Mesendoderm (in vitro differentiated cells): ENCODE measurements at regions not wholly inside any gene's neighbourhood (a gene's known extent, or its start where the extent isn't known, plus 50 kb on each side); places are given as distances from the start of the nearest gene placed in this dataset.
"Not testable (repeated sequence)": the region's sequence is repeated elsewhere in the genome, so short reads cannot be mapped to it uniquely, and the experiment has no call there.

Experiments
- DNase-seq: peaks from one replicate; pipeline ENCODE4 v3.0.0; 2013
- H2AK5ac ChIP-seq: 2 replicates; pipeline ENCODE4 v1.6.1; 2013; ENCODE audit warnings: low read length, inconsistent platforms
- H2BK120ac ChIP-seq: 2 replicates; pipeline ENCODE4 v1.6.1; 2013; ENCODE audit warnings: low read depth, mild to moderate bottlenecking, low read length, moderate library complexity, mixed read lengths
- H2BK15ac ChIP-seq: replicated peaks from 2 replicates; pipeline ENCODE4 v1.6.1; 2013; ENCODE audit warnings: low read depth, mild to moderate bottlenecking, moderate library complexity
- H2BK5ac ChIP-seq: 2 replicates; pipeline ENCODE4 v1.6.1; 2013; ENCODE audit warnings: low read length, inconsistent platforms
- H3K18ac ChIP-seq: 2 replicates; pipeline ENCODE4 v1.6.1; 2013; ENCODE audit warnings: mild to moderate bottlenecking, low read length, mixed read lengths
- H3K23ac ChIP-seq: one replicate; pipeline ENCODE4 v1.6.1; 2013; ENCODE audit warnings: low read length
- H3K27ac ChIP-seq: 2 replicates; pipeline ENCODE4 v1.5.1; 2013; ENCODE audit warnings: low read depth, mild to moderate bottlenecking, inconsistent platforms, low read length, moderate library complexity
- H3K27me3 ChIP-seq: 2 replicates; pipeline ENCODE4 v1.6.1; 2013; ENCODE audit warnings: low read length, control low read depth, mild to moderate bottlenecking, inconsistent platforms; ENCODE audit not compliant: insufficient read depth, poor library complexity
- H3K36me3 ChIP-seq: 2 replicates; pipeline ENCODE4 v1.6.1; 2013; ENCODE audit warnings: low read length, inconsistent platforms; ENCODE audit not compliant: control insufficient read depth, insufficient read depth
- H3K4ac ChIP-seq: one replicate; pipeline ENCODE4 v1.6.1; 2013; ENCODE audit warnings: low read depth, mild to moderate bottlenecking, low read length, moderate library complexity
- H3K4me1 ChIP-seq: 2 replicates; pipeline ENCODE4 v1.6.1; 2013; ENCODE audit warnings: low read depth, low read length, inconsistent platforms; ENCODE audit not compliant: control insufficient read depth
- H3K4me2 ChIP-seq: 2 replicates; pipeline ENCODE4 v1.6.1; 2013; ENCODE audit warnings: low read length
- H3K4me3 ChIP-seq: 2 replicates; pipeline ENCODE4 v1.5.1; 2013; ENCODE audit warnings: mild to moderate bottlenecking, low read length
- H3K56ac ChIP-seq: one replicate; pipeline ENCODE4 v1.6.1; 2013; ENCODE audit warnings: low read length
- H3K79me1 ChIP-seq: 2 replicates; pipeline ENCODE4 v1.6.1; 2013; ENCODE audit warnings: low read length, inconsistent platforms
- H3K79me2 ChIP-seq: 2 replicates; pipeline ENCODE4 v1.6.1; 2013; ENCODE audit warnings: mild to moderate bottlenecking, low read length; ENCODE audit not compliant: control insufficient read depth, insufficient read depth
- H3K9ac ChIP-seq: 2 replicates; pipeline ENCODE4 v1.6.1; 2013; ENCODE audit warnings: low read length, inconsistent platforms
- H4K5ac ChIP-seq: one replicate; pipeline ENCODE4 v1.6.1; 2013; ENCODE audit warnings: low read length
- H4K8ac ChIP-seq: one replicate; pipeline ENCODE4 v1.6.1; 2013; ENCODE audit warnings: low read depth, mild to moderate bottlenecking, control low read depth, low read length, moderate library complexity
- WGBS: extraction: QIAGEN DNeasy Blood & Tissue Kit; methylation state at CpG from one replicate; pipeline ENCODE4 v1.1.7; 2013; ENCODE audit warnings: low lambda C conversion rate, missing lambda C conversion rate; ENCODE audit not compliant: insufficient coverage; ENCODE audit errors: extremely low coverage; 5-methylcytosine and 5-hydroxymethylcytosine counted together

- no peak overlapping the region for H3K4me2 ChIP-seq
- no peaks in the 10 kb centered on the region for H3K27me3 ChIP-seq
- no peak overlapping the region for H2AK5ac ChIP-seq
- no peak for DNase-seq
- no peak overlapping the region for H4K8ac ChIP-seq
- no peak overlapping the region for H2BK5ac ChIP-seq
- no peaks in the 10 kb centered on the region for H3K4me1 ChIP-seq
- no peak overlapping the region for H3K4me3 ChIP-seq
- no peak overlapping the region for H2BK15ac ChIP-seq
- no peak overlapping the region for H3K4ac ChIP-seq
- H3K18ac ChIP-seq = no peak overlapping the region
- H3K9ac ChIP-seq = no peak overlapping the region
- H2BK120ac ChIP-seq = no peak overlapping the region
- H3K56ac ChIP-seq = no peak overlapping the region
- no peaks in the 10 kb centered on the region for H3K79me1 ChIP-seq
- no peaks in the 10 kb centered on the region for H3K79me2 ChIP-seq
- no peaks in the 10 kb centered on the region for H3K36me3 ChIP-seq
- no peak overlapping the region for H3K23ac ChIP-seq
- no peak overlapping the region for H3K27ac ChIP-seq
- no peak overlapping the region for H4K5ac ChIP-seq
Observed at GRCh38 chr5:82446809-82447208, 168.7 kb upstream of the RPS23 start.

DNA sequence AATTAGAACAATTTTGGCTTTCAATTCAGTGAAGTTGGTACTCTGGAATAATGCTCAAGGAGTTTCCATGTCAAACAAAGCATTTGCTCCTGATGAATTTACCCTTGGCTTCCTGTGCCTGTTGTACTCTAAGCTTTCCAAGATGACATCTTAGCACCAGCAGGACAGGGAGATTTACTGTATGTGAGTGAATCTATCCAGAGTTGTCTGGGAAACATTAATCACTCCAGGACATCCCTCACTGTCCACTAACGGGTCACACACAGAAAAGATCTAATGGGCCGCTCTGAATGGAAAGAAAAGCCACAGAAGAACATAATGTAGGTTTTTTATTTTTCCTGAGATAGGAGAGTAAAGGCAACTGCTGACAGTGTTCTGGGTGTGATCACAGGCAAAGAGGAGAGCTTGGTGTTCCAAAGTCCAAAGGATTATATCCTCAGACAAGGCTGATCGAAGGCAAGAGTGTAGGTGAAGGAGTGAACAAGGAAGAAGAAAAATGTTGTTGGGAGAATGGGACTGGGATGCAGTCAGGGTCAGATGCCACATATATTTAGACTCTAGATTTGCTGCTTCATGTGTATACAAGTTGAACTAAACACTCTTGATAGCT lies 167.7 kb upstream of the RPS23 start:
- Histone ChIP-seq H3K4me2 (no peak overlapping the region), H3K36me3 (no peaks in the 10 kb centered on the region), H4K8ac (no peak overlapping the region), H3K56ac (no peak overlapping the region), H2BK5ac (no peak overlapping the region), H3K27me3 (no peaks in the 10 kb centered on the region), H3K4me3 (no peak overlapping the region), H2BK15ac (no peak overlapping the region), H3K18ac (no peak overlapping the region), H4K5ac (no peak overlapping the region), H2BK120ac (no peak overlapping the region), H3K79me1 (no peaks in the 10 kb centered on the region), H3K4me1 (no peaks in the 10 kb centered on the region), H3K4ac (no peak overlapping the region), H3K23ac (no peak overlapping the region), H3K9ac (no peak overlapping the region), H3K27ac (no peak overlapping the region), H3K79me2 (no peaks in the 10 kb centered on the region), H2AK5ac (no peak overlapping the region)
- WGBS = no CpG with 5 or more reads among the region's 3 CpGs
- DNase-seq = no peak

GRCh38 chr5:82439750-82440445 lies 161.7 kb upstream of the RPS23 start:
- Histone ChIP-seq H3K18ac (no peak overlapping the region), H4K5ac (no peak overlapping the region), H2BK5ac (no peak overlapping the region), H3K27me3 (no peaks in the 10 kb centered on the region), H3K4ac (no peak overlapping the region), H3K9ac (no peak overlapping the region), H3K23ac (no peak overlapping the region), H3K56ac (no peak overlapping the region), H3K79me1 (no peaks in the 10 kb centered on the region), H3K36me3 (no peaks in the 10 kb centered on the region), H4K8ac (no peak overlapping the region), H2BK15ac (no peak overlapping the region), H3K4me2 (no peak overlapping the region), H3K4me3 (no peak overlapping the region), H3K4me1 (no peaks in the 10 kb centered on the region), H3K79me2 (no peaks in the 10 kb centered on the region), H3K27ac (no peak overlapping the region), H2BK120ac (no peak overlapping the region), H2AK5ac (no peak overlapping the region)
- WGBS = no CpG with 5 or more reads among the region's 4 CpGs
- DNase-seq = no peak

DNA sequence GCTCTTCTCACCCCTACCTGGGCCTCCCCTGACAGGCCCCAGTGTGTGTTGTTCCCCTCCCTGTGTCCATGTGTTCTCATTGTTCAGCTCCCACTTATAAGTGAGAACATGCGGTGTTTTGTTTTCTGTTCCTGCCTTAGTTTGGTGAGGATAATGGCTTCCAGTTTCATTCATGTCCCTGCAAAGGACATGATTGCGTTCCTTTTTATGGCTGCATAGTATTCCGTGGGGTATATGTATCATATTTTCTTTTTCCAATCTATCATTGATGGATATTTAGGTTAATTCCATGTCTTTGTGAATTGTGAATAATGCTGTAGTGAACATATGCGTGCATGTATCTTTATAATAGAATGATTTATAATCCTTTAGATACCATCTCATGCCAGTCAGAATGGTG lies 159.4 kb upstream of the RPS23 start:
- H3K27me3 ChIP-seq, H3K79me1 ChIP-seq, DNase-seq, H3K9ac ChIP-seq, H3K4me1 ChIP-seq, H4K5ac ChIP-seq, H3K27ac ChIP-seq, H3K4me2 ChIP-seq, H3K79me2 ChIP-seq, H4K8ac ChIP-seq, H2BK15ac ChIP-seq, H2BK120ac ChIP-seq, H3K56ac ChIP-seq, H3K36me3 ChIP-seq, H3K4me3 ChIP-seq, H2BK5ac ChIP-seq, H2AK5ac ChIP-seq, H3K23ac ChIP-seq, H3K18ac ChIP-seq, H3K4ac ChIP-seq: not testable (repeated sequence)
- WGBS = no CpG with 5 or more reads among the region's 4 CpGs

DNA sequence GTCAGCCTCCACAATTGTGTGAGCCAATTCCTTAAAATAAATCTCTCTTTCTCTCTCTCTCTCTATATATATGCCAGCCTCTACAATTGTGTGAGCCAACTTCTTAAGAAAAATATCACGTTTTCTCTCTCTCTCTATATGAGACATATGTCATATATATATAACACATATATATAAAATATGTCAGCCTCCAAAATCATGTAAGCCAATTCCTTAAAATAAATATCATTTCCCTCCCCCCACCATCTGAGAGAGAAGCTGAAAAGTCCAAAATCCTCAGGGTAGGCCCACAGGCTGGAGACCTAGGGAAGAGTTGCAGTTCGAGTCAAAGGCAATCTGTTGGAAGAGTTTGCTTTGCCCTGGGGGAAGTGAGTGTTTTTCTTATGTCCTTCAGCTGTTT lies 158.1 kb upstream of the RPS23 start:
- H3K27me3 ChIP-seq = no peaks in the 10 kb centered on the region
- H2AK5ac ChIP-seq = no peak overlapping the region
- no peak overlapping the region for H3K23ac ChIP-seq
- no peak overlapping the region for H4K8ac ChIP-seq
- H4K5ac ChIP-seq = no peak overlapping the region
- H3K79me1 ChIP-seq = no peaks in the 10 kb centered on the region
- no peak overlapping the region for H2BK120ac ChIP-seq
- no peaks in the 10 kb centered on the region for H3K36me3 ChIP-seq
- H3K79me2 ChIP-seq = no peaks in the 10 kb centered on the region
- WGBS = no CpG with 5 or more reads among the region's 2 CpGs
- no peak overlapping the region for H3K4me3 ChIP-seq
- no peak overlapping the region for H3K4ac ChIP-seq
- no peak overlapping the region for H2BK5ac ChIP-seq
- H3K4me1 ChIP-seq = no peaks in the 10 kb centered on the region
- no peak overlapping the region for H3K4me2 ChIP-seq
- H2BK15ac ChIP-seq = no peak overlapping the region
- H3K18ac ChIP-seq = no peak overlapping the region
- no peak for DNase-seq
- H3K27ac ChIP-seq = no peak overlapping the region
- no peak overlapping the region for H3K56ac ChIP-seq
- no peak overlapping the region for H3K9ac ChIP-seq
